GM19438 (cell line): ENCODE measurements at regions not wholly inside any gene's neighbourhood (a gene's known extent, or its start where the extent isn't known, plus 50 kb on each side); places are given as distances from the start of the nearest gene placed in this dataset.
A peak's percentile ranks its signal among the peaks of the same experiment; 100 is the strongest.

ENCODE experiments used
- ATAC-seq: cut with Tn5 transposase; IDR thresholded peaks from one replicate; pipeline ENCODE4 v1.9.1; 2021; ENCODE audit warnings: low read depth; ENCODE audit not compliant: unreplicated experiment

DNA sequence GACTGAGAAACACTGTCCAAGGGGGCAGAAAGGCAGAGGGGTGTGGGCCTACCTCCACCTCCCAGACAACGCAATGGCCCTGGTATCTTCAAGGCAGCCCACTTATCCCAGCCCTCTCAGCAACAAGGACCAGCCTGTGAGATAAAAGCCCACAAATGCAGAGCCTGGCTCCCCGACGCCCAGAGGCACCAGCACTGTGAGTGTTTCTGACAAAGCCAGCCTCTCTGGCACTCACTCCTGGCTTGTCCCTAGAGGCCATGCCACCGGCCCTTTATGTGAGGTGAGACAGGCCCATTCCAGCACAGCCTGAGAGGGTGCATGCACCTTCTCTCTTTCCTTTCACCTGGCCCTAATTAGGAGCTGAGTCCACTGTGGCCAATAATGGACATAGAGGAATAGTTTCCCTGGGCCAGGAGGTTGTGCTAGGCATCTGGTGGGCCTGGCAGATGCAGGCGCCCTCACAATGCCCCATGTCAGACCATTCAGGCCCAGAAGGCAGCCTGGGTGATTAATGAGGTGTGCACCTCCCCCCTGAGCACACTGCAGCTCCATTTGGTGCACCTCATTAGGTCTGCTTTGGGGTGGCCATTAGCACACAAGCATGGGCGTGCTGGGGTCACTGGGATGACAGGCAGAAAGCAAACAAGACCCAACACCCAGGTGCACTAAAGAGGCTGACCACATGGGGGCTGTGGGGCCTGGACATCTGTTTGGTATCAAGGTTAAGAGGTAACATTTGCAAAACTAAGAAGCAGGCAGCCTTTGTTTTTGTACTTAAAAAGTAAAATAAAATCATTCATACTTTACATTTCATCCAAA lies 176.0 kb downstream of the MED10 start:
- ATAC-seq = no peak

DNA sequence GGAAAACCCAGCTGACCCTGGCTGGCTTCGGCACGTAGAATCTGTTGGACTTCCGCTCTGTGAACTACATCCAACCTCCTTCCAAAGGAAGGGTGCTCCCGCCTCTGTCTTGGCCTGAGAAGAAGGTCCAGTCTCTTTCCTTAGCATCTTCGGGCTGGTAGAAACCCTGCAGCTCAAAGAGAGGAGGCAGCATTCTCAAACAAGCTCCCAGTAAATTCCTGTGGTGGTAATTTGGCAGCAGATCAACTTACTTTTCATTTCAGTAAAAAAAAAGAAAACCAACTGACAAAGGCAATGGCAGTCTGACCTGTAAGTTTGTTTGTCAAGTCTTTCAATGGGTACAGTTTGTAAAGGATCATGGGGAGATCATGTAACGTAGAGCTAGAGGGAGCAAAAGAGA lies 176.7 kb downstream of the MED10 start:
- no peak for ATAC-seq

DNA sequence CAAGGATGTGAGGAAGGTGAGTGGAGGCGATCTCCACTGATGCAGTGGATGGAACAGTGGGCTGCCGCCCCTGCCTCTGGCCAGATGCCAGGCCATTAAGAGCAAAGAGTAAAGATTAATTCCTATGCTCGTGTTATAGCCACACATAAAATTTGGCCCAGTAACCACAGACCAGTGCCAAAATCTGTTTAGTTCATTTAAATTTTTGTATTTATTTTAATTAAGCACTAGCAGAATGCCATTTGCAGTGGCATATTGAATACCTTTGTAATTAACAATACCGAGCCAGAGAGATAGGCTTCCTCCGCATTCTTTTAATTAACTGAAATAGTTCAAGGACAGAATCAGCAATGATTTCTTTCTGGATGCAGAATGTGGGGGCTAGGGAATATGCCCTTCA lies 179.8 kb downstream of the MED10 start:
- ATAC-seq = no peak

DNA sequence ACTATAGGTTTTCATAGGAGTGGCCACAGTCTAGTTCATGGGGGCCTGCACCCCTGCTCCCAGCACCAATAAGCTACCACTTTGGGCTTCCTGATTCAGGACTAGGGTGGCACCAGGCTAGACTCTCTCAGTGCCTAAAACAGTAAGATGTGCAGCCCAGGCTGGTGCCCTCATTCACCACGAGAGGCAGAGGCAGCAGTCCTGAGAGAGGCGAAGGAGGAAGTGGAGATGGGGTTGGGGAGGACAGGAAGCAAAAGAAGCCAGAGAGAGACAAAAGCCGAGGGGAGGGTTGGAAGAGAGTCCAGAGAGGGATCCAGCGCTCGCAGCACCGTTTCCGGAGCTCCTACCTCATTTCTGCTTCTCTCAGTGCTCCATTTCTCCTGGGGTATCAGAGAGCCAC lies 180.9 kb downstream of the MED10 start:
- ATAC-seq = no peak

DNA sequence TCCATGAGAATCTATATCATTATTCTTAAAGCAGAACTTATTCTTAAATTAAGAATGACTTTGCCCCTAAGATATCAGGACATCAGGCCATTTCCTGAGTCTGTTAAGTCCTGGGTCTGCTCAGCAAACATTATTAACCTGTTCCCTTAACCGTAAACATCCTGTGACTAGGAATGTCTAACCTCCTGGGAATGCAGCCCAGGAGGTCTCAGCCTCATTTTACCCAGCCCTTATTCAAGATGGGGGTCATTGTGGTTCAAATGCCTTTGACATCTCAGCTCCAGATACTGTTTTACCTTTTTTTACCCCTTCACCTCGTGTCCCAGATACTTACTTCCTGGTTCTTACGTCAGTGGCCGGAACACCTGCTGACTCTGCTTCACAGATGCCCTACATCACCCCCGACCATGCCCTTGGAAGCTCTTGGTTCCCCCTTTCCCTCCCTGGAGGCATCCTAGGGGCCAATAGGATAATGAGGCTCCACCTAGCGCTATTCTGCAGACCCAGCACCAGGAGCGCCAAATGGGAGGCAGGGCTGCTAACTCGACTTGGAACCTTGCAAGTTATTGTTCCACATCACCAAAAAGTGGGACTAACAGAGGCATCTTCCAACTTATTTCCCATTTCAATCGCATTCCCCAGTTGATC lies 182.5 kb downstream of the MED10 start:
- ATAC-seq = no peak

DNA sequence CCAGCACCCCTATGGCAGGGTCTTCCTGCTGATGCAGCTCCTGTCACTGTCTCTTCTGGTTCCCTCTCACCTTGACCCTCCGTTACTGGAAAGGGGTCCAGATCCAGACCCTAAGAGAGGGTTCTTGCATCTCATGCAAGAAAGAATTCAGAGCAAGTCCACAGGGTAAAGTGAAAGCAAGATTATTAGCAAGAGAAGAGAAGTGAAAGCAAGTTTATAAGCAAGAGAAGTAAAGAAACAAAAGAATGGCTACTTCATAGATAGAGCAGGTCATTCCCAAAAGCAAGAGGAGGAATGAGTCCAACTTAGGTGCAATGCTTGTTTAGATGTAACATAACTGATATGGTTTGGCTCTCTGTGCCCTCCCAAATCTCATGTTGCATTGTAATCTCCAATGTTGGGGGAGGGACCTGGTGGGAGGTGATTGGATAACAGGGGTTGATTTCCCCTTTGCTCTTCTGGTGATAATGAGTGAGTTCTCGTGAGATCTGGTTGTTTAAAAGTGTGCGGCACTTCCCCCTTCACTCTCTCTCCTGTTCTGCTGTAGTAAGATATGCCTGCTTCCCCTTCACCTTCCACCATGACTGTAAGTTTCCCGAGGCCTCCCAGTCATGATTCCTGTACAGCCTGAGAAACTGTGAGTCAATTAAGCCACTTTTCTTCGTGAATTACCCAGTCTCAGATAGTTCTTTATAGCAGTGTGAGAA lies 183.3 kb downstream of the MED10 start:
- no peak for ATAC-seq

DNA sequence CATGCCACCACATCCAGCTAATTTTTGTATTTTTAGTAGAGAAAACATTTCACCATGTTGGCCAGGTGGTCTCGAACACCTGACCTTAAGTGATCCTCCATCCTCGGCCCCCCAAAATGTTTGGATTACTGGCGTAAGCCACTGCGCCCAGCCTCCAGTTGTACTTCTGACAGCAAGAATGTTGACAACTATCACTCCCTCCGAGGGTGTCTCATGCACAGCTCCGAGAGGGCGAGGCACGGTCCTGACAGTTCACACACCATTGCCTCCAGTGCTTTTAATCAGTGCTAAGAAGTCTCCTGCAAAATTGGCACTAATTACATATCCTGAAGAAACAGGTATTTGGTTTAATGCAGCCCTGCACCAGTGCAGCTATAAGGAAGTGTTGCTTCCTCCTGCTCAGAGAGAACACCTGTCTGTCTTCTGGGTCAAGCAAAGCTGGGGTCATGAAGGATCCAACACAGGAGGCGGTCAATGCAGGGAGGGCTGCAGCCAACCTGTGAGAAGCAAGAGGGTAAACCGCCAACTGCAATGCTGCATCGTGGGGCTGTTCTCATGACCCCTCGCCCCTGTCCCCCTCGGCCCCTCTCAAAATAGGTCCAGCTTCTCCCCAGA lies 184.0 kb downstream of the MED10 start:
- ATAC-seq = no peak

DNA sequence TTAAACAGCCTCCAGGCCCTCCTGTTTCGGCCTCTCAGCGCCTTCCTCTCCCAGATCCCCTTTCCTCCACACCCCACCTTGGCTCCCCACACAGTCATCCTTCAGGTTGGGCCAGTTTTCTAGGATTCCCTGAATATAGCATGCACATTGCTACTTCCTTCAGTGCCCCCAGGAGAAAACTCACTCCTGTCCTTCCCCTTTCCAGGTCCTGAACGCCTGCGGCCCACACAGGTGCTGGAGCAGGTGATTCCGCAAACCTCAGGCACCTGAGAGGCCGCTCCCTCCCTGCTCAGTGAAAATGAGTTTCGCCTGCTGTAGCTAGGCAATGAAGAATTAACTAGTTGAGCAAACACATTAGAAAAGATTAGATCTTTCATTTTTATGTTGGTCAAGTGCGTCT lies 185.0 kb downstream of the MED10 start:
- no peak for ATAC-seq

DNA sequence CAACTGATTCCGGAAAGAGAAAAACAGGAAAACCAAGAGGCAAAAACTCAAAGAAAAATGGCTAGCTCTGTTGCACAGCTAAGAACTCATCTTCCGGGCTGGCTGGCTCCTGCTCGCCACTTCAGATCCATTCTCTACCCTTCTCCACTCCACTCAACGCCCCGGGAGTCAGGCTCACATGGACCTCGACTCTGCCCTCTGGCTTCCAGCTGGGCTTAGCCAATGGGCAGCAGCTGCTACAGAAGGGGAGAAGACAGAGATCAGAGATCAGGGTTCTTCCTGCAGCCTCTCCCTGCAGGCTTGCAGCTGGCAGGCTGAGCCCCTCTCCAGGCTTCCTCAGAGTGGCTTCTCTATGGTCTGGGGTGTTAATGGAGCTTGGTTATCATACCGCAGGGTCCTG lies 187.5 kb downstream of the MED10 start:
- no peak for ATAC-seq

DNA sequence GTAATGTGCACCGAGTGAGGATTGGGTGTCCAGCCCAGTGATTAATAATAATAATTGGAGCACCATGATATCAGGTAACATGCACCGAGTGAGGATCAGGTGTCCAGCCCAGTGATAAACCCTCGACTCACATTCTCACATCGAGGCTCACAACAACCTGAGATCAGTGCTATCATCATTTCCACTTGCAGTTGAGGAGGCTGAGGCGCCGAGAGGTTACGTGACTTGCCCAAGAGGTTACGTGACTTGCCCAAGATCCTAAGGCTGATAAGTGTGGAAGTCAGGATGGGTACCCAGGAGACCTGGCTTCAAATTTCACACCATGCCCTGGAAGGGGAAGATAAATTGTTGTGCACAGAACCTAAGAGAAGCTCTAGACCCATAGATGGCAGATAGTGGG lies 189.4 kb downstream of the MED10 start:
- ATAC-seq = no peak

DNA sequence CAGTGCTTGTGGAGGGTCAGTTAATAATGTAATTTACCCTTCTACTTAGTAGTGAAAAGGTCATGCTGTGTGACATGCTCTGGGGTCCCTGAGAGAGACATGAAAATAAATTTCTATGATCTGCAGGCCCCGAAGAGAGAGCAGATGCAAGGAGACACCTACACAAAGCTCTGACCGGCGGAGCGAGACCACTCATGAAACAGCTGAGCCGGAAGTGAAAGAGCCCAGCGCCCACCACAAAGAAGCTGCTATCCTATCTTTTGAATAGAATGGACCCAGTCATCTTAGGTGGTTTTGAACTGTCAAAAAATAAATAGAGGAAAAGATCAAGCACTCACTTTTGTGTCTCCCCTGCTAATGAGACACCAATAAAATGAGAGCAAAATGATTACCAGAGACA lies 190.0 kb downstream of the MED10 start:
- ATAC-seq = peak; percentile 92

DNA sequence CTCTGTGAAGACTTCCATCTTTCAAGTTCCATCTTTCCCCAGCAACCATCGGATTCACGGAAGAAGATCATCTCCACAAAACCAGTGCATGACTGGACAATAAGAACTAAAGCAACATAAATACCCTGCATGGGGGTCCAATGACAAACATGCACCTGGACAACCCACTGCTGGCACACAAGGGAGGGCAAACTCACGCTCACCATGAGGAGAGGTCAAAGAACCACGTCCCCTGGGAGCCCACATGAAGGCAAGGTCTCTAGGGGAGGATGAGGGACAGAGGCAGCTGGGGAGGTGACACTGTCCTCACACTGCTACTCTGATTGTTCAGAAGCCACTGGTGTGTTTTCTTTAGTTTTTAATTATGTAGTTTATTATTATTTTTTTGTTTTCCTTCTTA lies 190.8 kb downstream of the MED10 start:
- no peak for ATAC-seq

DNA sequence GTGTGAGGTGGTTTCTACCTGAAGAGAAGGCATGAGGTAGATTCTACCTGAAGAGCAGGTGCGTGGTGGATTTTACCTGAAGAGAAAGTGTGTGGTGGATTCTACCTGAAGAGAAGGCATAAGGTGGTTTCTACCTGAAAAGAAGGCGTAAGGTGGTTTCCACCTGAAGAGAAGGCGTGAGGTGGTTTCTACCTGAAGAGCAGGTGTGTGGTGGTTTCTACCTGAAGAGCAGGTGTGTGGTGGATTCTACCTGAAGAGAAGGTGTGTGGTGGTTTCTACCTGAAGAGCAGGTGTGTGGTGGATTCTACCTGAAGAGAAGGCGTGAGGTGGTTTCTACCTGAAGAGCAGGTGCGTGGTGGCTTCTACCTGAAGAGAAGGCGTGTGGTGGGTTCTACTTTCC lies 192.8 kb downstream of the MED10 start:
- ATAC-seq = no peak

DNA sequence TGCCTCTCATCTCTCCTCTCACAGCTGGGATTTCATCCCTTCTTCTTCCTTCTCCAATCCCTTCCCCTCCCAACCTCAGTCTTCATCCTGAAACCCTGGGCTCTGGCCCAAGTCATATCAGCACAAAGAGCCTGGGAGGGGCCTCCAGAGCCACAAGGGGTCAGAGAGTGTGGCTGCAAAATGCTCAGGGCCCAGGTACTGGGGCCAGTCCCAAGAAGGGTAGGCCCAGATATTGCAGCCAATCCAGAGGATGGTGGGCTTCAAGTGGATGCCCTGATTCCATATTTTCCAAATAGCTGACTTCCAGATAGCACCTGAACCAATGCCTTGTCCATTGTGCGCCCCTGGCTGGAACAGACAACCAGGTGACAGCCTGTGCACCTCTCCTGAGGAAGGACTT lies 193.9 kb downstream of the MED10 start:
- ATAC-seq = no peak

DNA sequence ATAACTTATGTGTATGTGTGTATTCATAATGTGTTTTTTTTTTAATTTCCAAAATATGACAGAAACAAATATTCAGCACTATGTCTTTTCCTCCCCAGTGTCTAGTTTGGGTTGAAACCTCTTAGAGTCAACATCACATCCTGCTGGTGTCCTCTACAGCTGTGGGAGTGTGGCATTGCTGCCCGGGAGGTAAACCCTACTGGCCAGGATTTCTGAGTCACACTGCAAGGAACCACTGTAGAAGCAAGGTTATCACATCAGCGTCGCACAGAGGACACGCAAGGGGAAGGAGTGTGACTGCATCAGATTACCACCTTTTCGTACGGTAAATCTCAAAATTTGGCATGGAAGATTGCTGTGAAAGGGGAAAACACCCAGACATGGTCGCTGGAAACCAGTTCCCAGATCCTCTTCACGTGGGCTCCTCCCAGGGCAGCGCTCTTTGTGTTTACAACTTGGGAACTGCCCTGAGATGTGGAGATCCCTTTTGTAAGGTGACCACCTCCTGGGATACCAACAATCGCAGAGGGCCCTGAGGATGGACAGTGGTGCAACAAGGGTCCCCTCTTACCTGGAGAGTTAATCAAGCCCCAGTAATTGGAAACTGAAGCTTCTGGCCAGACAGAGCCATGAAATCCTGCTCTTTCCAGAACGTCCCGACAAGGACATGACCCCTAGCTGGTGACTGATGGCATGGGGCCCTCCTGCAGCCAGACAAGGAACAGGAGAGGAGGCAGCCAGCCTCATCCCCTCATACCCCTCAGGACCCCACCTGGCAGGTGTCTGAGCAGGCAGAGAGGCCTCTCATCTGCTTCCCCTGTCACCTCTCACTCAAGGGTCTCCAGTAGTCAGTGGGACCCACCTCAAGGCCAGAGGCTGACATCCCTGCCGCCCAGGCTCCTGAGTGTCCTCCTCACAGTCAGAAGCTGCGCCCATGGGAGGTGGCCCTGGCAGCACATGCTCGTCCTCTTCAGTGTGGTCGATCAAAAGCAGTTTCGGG lies 194.7 kb downstream of the MED10 start:
- ATAC-seq = no peak

DNA sequence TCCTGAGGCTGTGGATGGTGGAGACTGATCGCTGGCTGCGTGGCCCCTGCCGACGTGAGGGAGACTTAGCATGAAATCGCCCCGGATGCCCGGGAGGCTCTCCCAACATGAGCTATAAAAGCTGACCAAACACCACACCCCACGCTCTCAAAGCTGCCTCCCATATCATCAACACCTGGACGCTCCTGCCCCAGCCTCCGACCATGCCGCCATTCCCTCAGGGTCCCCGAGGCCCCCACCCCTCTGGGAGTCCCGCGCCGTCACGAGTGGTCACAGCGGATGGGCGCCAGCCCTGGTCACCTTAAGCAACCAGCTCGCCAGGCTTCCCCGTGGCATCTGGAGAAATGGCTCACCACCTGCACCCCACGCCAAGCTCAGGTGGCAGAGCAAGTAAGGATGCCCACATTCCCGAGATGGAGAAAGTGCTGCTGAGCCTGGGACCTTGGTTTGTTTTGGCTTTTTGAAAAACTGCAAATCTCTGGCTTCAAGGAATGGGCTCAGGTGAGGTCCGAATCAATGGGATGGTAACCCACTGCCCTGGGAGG lies 196.0 kb downstream of the MED10 start:
- ATAC-seq = no peak

DNA sequence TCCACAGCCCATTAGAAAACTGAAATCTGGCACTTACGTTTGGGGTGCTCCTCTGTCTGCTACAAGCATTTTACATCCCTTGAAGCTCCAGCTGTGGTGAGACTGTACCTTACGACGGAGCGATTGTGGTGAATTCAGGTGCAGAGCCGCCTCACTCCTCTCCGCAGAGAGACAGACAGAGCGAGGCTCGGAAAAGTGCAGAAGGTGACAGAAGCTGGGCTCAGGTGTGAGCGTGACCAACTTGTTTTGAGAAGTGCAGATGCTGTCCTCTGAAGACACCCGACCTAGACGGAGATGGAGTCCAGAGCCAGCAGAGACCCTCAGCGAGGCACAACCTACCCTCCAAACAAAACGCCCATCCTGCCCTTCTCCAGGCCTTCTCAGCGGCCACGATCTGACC lies 196.5 kb downstream of the MED10 start:
- ATAC-seq = no peak

DNA sequence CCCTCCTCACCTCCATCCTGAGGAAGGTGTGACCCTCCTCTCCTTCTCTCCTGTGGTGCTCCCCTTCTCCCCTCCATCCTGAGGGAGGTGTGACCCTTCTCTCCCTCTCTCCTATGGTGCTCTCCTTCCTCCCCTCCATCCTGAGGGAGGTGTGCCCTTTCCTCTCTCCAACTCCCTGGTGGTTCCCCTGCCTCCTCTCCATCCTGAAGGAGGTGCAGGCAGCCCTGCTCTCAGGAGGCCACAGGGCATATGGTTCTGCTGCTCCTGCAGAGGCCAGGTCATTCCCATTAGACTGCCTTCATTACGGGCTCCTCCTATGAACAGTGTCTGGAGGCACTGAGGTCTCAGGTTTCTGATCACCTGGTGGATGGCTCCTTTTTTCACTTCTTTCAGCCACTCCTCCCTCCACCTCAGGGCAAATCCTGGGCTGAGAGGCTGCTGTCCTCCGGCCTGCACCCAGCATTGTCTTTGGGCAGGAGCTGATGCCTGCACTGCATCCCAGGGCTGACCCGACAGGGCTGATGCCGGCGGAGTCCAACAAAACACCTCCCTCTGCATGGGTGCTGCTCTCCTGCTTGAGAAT lies 197.1 kb downstream of the MED10 start:
- ATAC-seq = no peak

DNA sequence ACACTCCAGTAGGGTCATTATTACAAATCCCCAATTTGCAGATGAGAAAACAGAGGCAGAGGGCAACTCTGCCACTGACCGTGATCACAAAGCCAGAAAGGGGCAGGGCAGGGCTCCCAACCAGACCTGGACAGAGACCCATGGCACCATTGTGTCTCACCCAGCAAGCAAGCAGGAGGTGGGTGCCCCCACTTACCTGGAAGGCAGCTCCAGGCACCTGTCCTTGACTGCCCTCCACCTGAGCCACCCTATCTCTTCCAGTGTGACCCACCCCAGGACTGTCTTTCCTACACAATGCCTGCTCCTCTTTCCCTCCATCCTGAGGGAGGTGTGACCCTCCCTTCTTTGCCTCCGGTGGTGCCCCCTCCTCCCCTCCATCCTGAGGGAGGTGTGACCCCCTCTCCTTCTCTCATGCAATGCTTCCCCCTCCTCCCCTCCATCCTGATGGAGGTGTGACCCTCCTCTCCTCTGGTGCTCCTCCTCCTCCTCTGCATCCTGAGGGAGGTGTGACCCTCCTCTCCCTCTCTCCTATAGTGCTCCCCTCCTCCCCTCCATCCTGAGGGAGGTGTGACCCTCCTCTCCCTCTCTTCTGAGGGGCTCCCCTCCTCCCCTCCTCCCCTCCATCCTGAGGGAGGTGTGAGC lies 198.0 kb downstream of the MED10 start:
- no peak for ATAC-seq
